Colonic mucosa (tissue), 4 donors: ENCODE measurements at regions not wholly inside any gene's neighbourhood (a gene's known extent, or its start where the extent isn't known, plus 50 kb on each side); places are given as distances from the start of the nearest gene placed in this dataset.

Experiments
- DNase-seq: peaks from one replicate; pipeline ENCODE4 v3.0.0-alpha.2; 2020
- H3K27ac ChIP-seq: fragments of 200-600 bp; one replicate; pipeline ENCODE4 v1.8.0; 2021
- H3K27me3 ChIP-seq: fragments of 200-600 bp; one replicate; pipeline ENCODE4 v1.8.0; 2021
- H3K36me3 ChIP-seq: fragments of 200-600 bp; one replicate; pipeline ENCODE4 v1.8.0; 2021
- H3K4me1 ChIP-seq: fragments of 200-600 bp; one replicate; pipeline ENCODE4 v1.8.0; 2021; ENCODE audit warnings: mild to moderate bottlenecking
- H3K4me3 ChIP-seq: fragments of 200-600 bp; one replicate; pipeline ENCODE4 v1.8.0; 2021
- H3K9ac ChIP-seq, 2 donors: one replicate each; pipeline ENCODE4 v1.7.0; 2013; ENCODE audit warnings: control low read depth in 2 of 2, low read depth in 2 of 2, low read length in 2 of 2
- H3K9me3 ChIP-seq: fragments of 200-600 bp; one replicate; pipeline ENCODE4 v1.8.0; 2021
- intact Hi-C: fragments of 100-400 bp; cut with DNase I; formaldehyde crosslinking; loops from one replicate; pipeline ENCODE4 v1.14.1; 2022
- TF ChIP-seq, protein P1 (sequence below): fragments of 200-600 bp; IDR thresholded peaks from one replicate; pipeline ENCODE4 v1.8.0; 2022; ENCODE audit warnings: antibody characterized with exemption, mild to moderate bottlenecking
- donor health status: healthy.
- donor health status: DM: no; HTN: no; CAD: no.
- donor health status: DM: no; HTN: no; CAD: no.

GRCh38 chr5:61823781-61824180 lies 482.2 kb upstream of the KIF2A start:
- DNase-seq, result no peak
- H3K4me1 ChIP-seq, result no peaks in the 10 kb centered on the region
- intact Hi-C loops, result no loop called here
- H3K4me3 ChIP-seq, result no peak overlapping the region
- TF ChIP-seq, protein P1, sequence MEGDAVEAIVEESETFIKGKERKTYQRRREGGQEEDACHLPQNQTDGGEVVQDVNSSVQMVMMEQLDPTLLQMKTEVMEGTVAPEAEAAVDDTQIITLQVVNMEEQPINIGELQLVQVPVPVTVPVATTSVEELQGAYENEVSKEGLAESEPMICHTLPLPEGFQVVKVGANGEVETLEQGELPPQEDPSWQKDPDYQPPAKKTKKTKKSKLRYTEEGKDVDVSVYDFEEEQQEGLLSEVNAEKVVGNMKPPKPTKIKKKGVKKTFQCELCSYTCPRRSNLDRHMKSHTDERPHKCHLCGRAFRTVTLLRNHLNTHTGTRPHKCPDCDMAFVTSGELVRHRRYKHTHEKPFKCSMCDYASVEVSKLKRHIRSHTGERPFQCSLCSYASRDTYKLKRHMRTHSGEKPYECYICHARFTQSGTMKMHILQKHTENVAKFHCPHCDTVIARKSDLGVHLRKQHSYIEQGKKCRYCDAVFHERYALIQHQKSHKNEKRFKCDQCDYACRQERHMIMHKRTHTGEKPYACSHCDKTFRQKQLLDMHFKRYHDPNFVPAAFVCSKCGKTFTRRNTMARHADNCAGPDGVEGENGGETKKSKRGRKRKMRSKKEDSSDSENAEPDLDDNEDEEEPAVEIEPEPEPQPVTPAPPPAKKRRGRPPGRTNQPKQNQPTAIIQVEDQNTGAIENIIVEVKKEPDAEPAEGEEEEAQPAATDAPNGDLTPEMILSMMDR, result no peak
- H3K9ac ChIP-seq, result no peak overlapping the region
- no peak overlapping the region for H3K27ac ChIP-seq
- no peaks in the 10 kb centered on the region for H3K36me3 ChIP-seq
- no peaks in the 10 kb centered on the region for H3K9me3 ChIP-seq
- H3K27me3 ChIP-seq, result no peaks in the 10 kb centered on the region

DNA sequence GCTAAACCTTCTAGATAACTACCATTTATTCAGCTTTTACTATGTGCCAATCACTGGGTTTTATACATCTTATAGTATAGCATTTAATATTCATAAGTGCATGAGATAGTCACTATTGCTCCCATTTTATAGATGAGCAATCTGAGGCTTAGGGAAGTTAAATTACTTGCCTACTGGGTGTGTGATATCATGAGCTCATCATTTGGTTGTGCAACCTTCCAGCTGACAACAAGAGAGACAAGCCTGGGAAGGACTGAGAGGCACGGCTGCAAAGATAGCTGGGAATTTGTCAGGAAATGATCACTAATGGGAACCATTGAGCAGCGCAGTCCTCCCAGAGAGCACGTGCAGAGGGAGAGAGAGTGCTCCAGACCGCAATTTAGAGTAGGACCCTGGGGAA lies 481.6 kb upstream of the KIF2A start:
- H3K9ac ChIP-seq, result no peak overlapping the region
- H3K9me3 ChIP-seq, result no peaks in the 10 kb centered on the region
- no peaks in the 10 kb centered on the region for H3K36me3 ChIP-seq
- no peaks in the 10 kb centered on the region for H3K27me3 ChIP-seq
- TF ChIP-seq, protein P1, result no peak
- H3K4me1 ChIP-seq, result no peaks in the 10 kb centered on the region
- DNase-seq, result no peak
- no peak overlapping the region for H3K27ac ChIP-seq
- H3K4me3 ChIP-seq, result no peak overlapping the region
- intact Hi-C loops, result no loop called here

DNA sequence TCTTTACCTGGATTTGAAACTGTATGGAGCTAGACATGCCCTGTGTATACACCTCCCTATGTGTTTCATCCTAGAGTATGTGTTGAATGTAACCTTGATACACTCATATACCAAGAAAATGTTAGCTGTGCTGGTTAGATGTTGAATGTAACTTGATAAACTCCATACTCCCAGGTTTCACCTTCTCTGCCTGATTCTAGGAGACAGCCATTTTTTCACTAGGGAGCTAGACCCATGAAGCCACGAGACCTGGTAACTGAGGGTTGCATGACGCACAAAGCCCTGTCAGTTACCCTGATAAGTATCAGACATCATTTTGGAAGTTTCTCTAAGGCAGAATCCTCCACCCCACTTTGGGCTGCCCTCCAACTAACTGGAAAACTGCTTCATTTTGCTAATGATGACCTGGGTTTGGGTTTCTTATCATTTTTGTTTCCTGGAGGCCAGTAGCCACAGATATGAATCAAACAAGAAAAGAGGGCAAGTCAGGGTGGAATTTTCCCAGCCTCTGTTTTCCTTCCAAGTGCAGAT lies 478.5 kb upstream of the KIF2A start:
- Histone ChIP-seq H3K9ac (no peak overlapping the region), H3K9me3 (no peaks in the 10 kb centered on the region), H3K36me3 (no peaks in the 10 kb centered on the region), H3K4me1 (no peaks in the 10 kb centered on the region), H3K27me3 (no peaks in the 10 kb centered on the region), H3K27ac (no peak overlapping the region), H3K4me3 (no peak overlapping the region)
- TF ChIP-seq, protein P1, result no peak
- DNase-seq, result no peak
- intact Hi-C loops, result no loop called here

GRCh38 chr5:61828856-61829255 lies 477.1 kb upstream of the KIF2A start:
- H3K4me3 ChIP-seq, result no peak overlapping the region
- no peaks in the 10 kb centered on the region for H3K9me3 ChIP-seq
- DNase-seq, result no peak
- no peak overlapping the region for H3K9ac ChIP-seq
- no peaks in the 10 kb centered on the region for H3K4me1 ChIP-seq
- no peaks in the 10 kb centered on the region for H3K27me3 ChIP-seq
- no peak overlapping the region for H3K27ac ChIP-seq
- intact Hi-C loops, result no loop called here
- H3K36me3 ChIP-seq, result no peaks in the 10 kb centered on the region
- TF ChIP-seq, protein P1, result no peak

GRCh38 chr5:61831736-61832135 lies 474.3 kb upstream of the KIF2A start:
- TF ChIP-seq, protein P1, result no peak
- no peaks in the 10 kb centered on the region for H3K9me3 ChIP-seq
- intact Hi-C loops, result no loop called here
- no peaks in the 10 kb centered on the region for H3K4me1 ChIP-seq
- H3K27me3 ChIP-seq, result no peaks in the 10 kb centered on the region
- no peak overlapping the region for H3K27ac ChIP-seq
- no peak for DNase-seq
- no peak overlapping the region for H3K9ac ChIP-seq
- no peaks in the 10 kb centered on the region for H3K36me3 ChIP-seq
- H3K4me3 ChIP-seq, result no peak overlapping the region

- intact Hi-C loops, result no loop called here
- no peaks in the 10 kb centered on the region for H3K4me1 ChIP-seq
- no peaks in the 10 kb centered on the region for H3K27me3 ChIP-seq
- DNase-seq, result no peak
- no peak overlapping the region for H3K27ac ChIP-seq
- H3K36me3 ChIP-seq, result no peaks in the 10 kb centered on the region
- H3K9ac ChIP-seq, result no peak overlapping the region
- no peaks in the 10 kb centered on the region for H3K9me3 ChIP-seq
- TF ChIP-seq, protein P1, result no peak
- H3K4me3 ChIP-seq, result no peak overlapping the region
Observed at GRCh38 chr5:61837788-61838187, 468.2 kb upstream of the KIF2A start.
